HS-5 (cell line): ENCODE measurements at regions not wholly inside any gene's neighbourhood (a gene's known extent, or its start where the extent isn't known, plus 50 kb on each side); places are given as distances from the start of the nearest gene placed in this dataset.

Source experiments
- DNase-seq: peaks from one replicate; pipeline ENCODE4 v3.0.0-alpha.2; 2012; ENCODE audit warnings: low read depth

DNA sequence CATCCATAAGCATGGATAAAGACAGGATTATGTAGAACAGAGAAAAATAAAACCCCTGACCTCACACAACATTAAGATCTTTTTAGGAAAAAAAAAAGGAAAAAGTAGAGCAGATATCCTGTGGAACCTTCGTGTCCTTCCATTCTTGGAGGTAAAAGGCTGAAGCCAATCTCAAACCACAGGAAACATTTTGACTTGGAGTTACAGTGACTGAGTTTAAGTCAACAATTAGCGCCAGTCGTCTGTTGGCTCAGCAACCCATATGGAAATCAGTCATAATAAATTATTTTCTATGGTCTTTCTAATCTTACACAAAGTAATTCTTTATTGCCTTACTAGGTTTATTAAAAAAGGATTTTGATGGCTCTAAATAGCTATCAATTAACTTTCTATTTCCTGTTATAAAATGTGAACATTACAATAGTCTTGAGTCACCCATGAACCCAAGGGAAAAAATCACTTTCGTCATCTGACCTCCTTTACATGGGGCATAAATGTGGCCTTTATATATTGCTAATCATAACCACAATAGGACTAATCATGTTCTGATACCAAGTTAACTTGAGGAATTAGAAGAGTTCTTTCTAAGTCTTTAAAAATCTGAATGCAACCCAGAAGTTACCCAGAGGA is 592.9 kb downstream of the TFAP2B start:
- DNase-seq, result no peak

DNA sequence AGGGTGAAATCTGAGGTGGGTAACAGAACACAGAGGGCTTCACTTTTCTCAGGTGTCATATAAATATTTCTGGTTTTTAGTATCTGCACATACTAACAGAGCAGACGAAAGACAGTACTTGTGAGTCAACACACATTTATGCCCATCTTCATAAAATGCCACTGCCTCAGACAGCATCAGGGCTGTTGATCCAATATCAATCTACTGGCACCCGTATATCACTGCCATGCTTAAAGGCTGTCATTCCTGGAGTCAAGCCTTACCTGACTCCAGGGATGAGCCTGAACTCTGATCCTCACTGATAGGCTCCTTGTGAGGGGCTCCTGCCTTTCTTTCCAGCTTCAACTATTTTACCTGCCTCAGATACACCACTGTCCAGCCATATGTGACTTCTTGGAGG is 595.7 kb downstream of the TFAP2B start:
- DNase-seq, result no peak

DNA sequence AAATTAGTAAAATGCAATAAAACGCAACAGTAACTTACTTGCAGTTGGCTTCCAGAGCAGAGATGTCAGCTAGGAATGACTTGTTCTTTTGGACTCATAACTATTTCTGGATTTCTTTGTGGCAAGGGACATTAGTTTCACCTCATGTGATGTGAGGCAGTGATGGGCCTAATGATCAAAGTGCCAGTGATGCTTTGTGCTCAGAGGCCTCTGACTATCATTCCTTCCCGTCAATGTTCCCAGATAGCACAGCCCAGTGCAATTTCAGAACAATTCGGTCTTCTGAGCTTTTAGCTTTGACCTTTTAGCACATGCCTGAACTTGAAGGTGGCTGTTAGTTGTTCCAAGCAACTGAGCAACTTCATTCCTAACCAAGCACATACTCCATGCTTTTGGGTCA is 596.8 kb downstream of the TFAP2B start:
- DNase-seq, result no peak

DNA sequence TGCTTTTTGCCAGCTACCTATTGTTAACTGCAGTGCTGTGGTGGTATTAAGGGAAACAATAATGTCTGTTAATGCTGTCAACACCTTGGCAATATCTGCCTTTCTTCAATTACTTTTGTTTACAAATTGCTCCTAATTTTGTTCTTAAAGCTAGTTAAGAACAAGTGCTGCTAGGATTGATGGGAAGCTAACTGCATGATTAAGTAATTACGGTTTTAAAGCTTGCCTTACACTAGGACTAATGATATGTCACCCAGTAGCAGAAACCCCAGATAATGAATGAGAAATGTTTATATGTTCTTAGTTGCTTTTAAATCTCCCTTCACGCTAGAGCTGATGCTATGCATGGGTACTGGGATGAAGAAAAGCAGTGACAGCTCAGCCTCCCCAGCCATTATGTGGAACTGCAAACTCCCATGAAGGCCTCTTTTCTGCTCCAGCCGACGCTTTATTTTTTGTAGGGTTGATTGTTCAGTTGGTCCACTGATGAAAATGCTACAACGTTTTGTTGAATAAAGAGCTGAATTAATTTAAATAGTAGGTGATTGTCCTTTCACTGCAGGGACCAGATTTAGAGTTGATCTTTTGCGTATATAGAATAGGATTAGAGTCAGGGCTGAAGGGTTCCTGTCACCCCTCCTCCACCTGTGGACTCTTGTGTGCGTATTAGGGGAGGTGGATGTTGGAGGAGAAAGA is 610.5 kb downstream of the TFAP2B start:
- DNase-seq, result no peak

DNA sequence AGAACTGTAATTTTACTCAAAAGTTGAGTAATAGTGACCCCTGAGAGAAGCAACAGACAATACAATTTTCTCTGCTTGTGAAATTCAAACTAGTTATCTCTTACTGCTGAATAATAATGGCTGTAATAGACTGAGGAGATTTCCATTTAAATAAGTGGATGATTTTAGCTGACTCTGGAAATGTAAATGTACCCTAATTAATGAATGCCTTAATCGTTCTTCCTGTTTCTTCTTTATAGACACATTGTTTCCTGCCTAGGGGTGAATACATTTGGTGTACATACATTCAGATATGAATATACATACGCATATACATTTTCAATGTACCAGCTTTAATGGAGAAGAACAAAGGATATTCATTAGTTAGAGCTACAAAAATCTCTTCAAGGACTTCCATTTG is 611.9 kb downstream of the TFAP2B start:
- no peak for DNase-seq

DNA sequence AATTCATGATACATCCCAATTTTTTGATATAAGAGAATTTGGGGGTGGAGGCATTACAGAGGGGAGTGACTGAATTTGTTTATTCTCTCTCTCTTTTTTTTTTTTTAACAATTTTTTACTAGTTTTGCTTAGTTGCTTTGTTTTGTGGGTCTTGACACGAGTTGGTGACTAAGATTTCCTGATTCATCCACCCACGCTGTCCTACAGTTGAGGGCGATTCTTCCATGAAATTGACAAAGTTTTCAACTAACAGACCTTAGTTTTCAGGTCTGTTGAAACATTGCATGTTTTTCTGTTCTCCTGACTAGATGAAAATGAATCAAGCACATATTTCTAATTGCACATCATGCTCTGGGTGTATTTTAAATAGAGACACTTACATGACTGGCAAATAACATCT is 613.8 kb downstream of the TFAP2B start:
- no peak for DNase-seq

DNA sequence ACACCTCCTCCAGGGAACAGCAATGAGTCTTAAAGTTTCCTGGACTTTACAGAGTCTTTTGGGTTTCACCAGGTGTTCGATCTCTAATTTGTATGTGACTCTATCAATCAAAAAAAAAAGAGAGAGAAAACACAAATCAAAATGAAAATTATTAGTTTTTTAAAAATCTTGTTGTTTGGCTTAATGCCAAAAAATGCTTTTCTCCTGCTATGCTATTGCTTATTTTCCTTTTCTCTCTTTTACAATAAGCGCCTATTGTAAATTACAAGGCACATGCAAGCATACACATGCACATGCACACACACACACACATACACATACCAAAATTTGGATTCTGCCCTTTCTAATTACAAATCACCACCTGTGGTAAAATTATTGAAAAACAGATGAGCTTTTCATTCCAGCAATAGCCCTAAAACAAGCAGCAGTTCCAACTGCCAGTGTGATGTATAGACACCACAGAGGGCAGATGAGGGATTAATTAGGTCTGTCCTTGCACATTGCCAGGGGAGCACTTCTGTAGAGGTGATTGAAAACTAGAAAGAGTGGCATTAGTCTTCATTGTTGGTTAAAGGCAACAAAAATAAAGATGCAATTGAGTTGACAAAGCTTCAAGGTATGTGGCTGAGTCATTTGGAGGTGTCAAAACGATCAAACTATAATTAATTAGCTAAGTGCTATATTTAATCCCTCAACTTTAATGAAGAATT is 631.7 kb downstream of the TFAP2B start:
- no peak for DNase-seq

DNA sequence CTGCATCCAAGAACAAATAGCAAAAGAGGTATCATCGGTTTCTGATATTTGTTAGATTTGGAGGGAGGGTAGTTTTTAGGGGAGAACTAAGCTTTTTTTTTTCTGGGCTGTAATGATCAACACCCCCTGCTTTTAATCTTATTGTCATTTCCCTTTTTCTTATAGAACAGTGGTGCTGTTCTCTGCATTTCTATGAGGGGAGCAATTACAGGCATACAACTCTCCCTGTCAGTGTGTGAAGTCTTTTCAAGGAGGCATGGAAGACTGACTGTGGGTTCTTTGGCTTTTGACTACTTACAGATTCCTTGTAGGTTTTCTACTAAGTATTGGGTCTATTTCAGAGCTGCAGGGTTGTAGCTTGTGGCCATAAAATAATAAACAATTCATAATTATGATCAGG is 632.3 kb downstream of the TFAP2B start:
- DNase-seq, result no peak

DNA sequence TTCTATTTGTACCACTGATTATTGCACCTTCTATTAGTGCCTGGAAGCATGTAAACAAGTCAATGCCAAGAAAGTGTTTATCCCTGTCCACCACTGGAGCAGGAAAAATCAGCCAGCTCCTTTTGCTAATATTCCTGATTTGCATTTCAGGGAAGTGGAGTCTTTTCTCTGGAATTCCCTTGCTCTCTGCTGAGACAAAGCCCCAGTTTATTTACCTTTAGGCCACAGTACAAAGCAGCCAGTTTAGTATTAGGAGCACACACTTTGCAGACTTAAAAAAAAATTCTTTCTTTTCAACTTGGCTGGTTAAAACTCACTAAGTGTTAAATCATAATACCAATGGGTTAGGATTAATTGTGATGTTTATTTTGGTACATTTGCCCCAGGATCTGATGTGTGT is 631.1 kb downstream of the PKHD1 start:
- no peak for DNase-seq

DNA sequence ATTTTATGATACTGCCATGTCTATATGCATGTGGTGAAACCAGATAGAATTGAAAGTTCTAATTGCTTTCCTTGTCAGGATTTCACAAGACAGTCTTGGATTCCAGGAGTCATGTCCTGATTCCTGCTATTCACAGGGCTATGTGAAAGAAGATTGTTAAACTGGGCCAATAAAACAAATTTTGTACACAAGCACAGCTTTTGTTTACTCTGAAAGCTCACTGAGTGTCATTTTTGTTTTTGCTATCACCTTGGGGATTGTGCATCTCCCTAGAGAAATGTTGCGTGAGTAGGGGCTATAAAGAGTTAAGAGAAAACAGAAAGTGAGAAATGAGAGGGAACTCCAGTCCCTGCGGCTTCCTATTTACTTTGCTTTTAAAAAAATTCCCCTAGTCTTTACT is 627.5 kb downstream of the PKHD1 start:
- no peak for DNase-seq

DNA sequence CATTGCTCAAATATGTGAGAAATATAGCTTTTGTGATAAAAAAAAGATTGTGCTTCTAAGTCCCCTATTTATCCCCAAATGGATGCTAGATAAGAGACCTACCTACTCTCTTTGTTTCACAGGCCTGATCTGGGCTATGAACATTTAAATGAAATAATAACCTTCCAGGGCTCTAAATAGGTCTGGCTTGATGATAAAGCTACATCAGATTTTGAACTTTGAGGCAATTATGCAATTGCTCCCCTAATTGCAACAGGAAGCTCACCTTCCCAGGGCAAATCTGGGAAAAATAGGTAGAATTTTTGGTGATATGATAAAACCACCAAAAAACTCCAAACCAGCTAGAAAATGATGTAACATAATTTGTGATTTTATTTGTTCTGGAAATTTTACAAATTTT is 624.5 kb downstream of the PKHD1 start:
- no peak for DNase-seq

DNA sequence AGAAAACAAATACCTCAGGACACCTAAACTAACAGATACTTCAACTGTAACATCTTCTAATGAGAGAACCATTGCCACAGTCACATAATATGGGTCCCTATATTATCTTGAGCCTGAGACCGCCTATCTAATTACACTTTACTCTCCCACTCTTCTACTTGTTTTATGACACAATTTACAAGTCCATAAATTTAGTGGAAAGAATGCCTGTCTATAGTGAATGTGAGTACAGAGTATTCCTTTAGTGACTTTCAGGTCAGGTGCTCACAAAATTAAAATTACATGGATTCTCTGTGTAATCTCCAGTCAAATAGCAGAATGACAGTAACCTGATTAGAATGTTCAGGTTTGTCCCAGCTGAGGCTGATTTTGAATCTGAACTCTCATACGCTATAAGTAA is 624.1 kb downstream of the PKHD1 start:
- DNase-seq, result no peak

DNA sequence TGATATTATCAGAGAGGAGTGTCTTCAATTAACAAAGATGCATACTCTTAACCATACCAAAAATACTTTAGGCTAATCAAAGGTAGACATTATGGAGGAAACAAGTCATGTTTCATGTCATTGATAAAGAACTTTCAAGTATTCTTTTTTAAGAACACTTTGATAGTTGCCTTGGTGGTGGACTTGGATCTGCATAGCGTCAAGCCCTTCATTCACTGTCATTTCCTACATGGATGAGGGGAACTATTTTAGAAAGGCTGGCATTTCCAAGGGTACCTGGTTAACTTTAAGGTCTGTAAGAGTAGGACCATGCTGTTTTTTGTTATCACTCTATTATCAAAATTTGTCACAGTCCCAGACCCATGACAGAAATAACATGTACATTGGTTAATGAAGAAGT is 622.5 kb downstream of the PKHD1 start:
- no peak for DNase-seq

DNA sequence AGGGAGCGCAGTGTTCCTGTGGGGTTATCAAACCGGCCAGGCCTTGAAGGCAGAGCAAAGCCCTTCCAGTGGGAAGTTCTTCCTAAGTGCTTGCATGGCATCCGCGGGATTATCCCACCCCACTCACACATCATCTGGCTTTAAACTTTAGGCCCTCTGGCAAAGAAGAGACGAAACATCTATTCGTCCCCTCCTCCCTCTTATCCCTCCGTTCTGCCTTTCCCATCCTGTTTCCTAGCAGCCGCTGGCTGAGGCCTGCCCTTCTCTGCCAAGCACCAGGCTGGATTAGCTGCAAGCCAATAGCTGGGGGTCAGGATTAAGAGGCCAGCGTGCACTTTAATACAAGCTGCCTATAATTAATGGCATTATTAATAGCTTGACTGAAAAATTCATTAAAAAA is 621.0 kb downstream of the PKHD1 start:
- no peak for DNase-seq

DNA sequence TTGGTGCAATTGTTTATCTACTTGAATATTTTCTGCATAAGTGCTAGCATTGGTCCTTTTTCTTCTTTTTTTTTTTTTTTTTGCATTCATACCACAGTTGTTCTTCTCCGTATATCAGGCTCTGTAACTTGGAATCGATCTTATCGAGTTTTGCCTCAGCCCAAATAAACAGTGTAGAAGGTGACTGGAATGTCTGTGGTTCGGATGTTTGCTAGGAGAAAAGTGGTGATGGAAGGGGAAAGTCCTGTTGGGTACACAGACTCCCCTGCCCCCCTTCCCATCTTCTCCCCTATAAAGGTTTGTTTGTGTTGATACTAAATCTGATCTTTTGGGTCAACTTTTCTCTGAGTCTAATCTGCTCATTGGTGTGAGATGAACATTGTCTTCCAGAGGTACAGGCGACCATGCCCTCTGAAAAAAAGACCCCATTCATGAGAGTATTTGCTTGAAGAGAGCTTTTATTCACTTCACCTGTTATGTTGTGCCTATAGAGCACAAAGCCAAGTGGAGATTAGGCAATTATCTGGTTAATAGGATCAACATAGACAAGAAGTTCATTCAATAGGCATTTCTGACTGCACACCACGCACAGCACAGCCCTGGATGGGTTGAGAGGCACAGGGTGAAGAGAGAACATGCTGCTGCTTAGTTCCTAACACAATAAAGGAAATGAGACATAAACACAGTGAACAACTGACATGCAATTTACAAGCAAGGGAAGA is 620.0 kb downstream of the PKHD1 start:
- DNase-seq, result no peak

DNA sequence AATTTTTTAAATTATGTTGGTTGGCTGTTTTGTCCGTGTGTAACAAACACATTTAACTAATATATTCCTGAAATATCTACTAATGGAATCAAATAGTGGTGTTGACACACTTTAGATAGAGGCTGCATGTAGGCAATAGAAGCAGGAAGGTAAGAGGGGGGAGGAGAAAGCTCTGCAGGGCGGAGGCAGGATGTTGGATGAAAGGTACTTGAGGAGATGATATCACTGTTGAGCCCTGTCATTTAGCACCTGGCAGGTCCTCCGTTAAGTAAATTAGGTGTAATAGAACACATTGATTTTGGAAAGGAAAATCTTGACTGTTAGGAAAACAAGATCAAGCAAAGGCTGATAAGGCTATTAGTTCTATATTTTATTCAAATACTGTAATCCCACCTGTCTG is 618.7 kb downstream of the PKHD1 start:
- DNase-seq, result no peak

DNA sequence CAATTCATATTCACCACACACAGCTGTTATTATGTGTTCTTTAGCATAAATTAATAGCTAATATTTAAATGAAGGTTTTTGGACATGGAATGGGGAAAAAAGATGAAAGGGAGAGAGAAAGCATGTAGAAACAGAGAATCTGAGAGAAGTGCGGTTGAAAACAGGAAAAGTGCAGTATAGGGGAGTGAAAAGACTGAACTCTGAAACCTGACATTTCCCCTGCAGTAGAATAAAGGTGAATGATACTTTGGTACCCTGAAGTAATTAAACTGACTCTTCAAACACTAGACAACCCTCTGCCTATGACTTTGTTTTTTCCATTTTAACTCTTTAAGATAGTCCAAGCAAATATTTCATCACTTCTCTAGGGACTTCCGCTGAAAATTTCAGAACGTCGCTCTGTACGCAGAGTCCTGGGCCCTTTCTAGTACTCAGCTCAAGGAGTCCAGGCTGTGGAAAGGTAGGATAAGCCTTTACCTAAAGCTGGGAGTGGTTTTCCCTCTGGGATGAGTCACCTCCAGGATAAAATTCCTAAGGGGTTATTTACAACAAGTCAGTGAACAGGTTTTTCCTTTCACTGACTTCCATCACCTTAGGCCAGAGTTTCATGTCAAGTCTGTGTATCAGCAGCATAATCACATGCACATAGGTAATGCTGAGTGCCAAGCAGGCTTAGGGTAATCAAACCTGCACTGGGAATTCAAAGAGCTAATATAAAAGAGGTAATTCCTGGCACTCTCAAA is 614.5 kb downstream of the PKHD1 start:
- no peak for DNase-seq

DNA sequence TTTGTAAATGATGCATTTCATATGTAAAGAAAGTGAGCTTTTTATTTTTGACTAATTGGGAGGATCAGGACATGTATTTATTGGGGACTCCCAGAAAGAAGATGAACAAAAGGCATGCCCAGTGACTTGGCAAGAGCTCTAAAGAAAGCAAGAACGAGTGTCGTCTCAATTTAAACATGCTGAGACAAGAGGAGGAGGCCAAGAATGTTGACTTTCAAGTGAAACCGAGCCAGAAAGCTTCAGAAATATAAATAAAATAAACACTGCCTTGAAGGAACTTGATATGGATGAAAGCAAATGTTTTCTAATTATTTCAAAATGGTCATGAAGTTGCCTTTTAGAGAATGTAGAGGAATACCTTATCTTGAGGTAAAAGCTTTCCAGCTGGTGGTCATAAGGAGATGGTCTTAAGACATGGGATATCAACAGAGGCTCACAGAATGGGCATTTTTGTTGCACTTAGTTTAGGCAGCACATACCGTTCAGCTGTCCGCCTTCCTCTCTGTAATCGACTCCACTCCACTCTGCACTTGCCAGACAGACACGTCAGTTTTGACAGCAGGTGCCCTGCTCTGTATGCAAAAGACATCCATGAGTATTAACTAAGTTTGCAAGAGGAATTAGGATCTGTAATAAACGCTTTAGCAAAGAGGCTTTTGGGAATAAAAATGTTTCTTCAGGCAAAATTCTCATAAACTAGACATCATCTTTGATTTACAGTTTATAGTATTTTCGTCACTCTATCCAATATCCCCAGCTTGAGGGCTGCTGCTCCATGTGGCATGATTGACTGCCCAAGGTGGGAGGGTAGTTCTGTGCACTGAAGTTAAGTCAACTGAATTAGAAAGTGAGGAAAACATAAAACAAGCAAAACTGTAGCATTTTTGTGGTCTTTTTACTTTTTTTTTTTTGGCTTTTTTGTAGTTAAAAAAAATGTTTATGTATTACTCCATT is 613.1 kb downstream of the PKHD1 start:
- no peak for DNase-seq

DNA sequence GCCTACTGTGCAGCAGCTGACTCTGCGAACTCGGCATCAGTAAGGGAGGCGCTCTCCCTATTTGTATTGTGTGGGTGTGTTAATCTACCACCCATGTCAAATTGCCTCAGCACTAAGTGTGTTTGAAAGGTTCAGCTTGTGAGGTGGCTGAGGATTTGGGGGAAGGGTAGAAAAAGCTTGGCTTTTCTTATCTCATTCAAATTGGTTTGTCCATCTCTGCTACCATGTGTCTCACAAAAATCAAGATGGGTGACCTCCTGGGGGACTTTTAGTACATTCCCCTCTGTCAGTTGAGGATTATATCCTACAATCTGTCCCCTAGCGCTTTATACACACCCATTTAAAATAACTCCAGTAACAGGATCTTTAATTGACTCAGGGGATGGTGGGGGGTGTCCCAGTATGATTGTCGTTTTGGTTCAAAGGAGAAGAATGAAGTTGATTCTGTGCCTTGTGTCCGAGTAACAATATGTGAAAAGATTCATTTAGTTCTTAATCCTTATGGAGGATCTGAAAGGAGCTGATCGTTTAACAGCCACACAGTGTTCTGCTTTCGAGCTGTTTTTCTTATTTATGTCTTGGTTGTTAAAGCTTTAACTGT is 609.6 kb downstream of the PKHD1 start:
- DNase-seq, result no peak

DNA sequence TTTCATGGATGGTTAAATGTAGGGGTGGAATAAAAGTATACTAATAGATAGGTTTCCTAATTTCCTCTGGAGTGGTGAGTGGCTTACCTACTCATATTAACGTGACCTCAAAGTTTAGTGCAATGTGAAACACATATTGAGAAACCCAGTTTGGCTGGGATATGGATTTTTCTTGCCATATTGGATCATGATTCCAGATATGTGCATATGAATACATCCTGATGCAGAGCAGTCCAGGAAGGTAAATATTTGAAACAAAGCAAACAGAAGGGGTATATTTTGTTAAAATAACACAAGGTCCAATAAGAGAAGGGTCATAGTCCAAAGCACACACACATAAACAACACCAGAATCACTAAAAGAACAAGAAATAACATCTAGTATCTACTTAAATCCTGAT is 608.1 kb downstream of the PKHD1 start:
- DNase-seq, result no peak

DNA sequence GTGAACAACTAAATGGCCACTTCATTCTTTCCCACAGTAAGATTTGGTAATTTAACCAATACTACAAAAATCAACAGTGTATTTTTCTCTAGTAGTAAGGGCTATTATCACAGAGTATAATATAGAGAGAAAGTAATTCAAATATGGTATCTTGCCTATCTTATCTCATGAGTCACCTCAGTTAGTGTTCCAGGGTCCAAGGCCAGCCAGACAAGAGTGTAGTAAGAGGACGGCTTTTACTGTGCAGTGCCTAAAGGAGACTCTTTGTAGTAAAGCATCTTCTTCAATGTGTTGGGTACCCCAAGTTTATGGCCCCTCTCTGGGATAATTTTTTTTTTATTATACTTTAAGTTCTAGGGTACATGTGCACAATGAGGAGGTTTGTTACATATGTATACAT is 607.4 kb downstream of the PKHD1 start:
- DNase-seq, result no peak
